Head of caudate nucleus (tissue), 42 donors: ENCODE measurements at regions not wholly inside any gene's neighbourhood (a gene's known extent, or its start where the extent isn't known, plus 50 kb on each side); places are given as distances from the start of the nearest gene placed in this dataset.

Experiments
- DNase-seq, 42 donors: peaks; one replicate each; pipeline versions ENCODE4 v3.0.0 to v3.0.0-alpha.2; 2020 to 2021; ENCODE audit warnings: mixed read lengths in 7 of 42
- intact Hi-C: fragments of 100-400 bp; cut with DNase I; formaldehyde crosslinking; loops from one replicate; pipeline ENCODE4 v1.15.0; 2022

DNA sequence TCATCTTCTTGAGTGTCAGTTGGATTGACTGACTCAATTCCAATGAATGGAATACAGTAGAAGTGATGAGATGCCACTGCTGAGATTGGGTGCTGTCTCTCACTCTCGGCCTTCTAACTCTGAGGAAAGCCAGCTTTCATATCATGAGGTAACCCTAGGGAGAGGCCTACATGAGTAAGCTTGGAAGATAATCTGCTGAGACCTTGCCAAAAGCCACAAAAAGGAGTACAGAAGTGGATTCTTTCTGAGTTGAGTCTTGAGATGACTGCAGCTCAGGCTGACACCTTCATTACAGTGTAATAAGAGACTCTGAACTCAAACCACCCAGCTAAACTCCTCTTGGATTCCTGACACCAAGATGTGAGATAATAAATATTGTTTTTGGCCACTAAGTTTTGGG, 537.4 kb upstream of the MAGEB18 start:
- intact Hi-C loops = no loop called here
- no peak for DNase-seq

DNA sequence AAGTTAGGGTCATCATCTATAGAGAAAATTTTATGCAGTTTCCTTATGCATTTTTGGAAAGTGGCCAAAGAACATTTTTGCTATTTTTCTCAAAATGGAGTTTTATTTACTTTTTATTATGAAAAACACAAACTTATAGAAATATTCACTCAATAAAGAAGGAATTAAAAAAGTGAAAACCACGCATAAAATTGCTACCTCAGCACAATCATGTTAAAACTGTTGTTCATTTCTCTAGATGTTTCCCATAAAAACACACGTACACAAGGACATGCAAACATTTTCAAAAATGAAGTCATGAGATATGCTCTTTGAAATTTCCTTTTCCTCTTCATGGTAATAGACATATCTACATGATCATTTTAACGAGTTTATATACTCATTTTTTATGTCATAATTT, 536.8 kb upstream of the MAGEB18 start:
- intact Hi-C loops = no loop called here
- no peak for DNase-seq

DNA sequence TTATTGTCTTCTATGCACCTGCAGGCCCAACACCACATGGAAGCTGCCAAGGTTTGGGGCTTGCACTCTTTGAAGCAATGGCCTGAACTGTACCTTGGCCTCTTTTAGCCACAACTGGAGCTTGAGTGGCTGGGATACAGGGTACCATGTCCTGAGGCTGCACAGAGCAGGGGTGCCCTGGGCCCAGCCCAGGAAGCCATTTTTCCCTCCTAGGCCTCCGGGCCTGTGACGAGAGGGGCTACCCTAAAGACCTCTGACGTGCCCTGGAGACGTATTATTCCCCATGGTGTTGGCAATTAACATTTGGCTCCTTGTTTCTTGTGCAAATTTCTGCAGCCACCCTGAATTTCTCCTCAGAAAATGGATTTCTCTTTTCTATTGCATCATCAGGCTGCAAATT, 519.9 kb upstream of the MAGEB18 start:
- DNase-seq = no peak
- intact Hi-C loops = no loop called here

DNA sequence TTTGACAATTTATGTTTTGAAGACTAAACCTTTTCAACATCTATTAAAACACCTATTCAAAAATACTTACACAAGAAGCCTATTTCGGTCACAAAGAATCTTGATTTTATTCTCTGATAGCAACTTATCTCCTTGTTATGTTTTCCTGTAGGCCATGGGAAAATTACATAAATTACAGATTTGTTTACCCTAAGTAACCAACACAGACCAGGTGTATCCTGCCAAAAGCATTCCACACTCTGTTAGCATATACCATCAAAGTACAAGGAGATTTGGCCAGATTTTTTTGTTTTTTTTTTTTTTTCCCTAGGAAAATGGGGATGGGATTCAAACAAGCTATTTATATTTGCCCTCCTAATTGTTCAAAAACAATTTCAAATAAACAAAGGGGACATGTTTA, 497.9 kb upstream of the MAGEB18 start:
- intact Hi-C loops = no loop called here
- no peak for DNase-seq

DNA sequence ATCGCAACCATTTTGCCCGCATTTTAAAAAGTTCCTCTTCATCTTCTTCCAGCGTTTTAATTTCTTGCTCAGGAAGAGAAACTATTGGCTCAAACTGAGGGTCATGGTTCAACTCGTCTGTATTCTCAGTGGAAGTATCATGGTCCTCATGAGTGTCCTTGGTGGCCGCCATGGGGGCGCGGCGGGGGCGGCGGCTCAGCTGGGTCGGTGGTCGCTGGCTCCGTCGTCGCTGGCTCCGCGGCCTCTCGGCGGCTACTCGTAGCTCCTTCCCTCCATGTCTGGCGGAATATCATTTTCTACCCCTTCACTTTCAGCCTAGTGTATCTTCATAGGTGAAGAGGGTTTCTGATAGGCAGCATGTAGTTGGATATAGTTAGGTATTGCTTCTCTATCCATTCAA, 492.0 kb upstream of the MAGEB18 start:
- intact Hi-C loops = no loop called here

DNA sequence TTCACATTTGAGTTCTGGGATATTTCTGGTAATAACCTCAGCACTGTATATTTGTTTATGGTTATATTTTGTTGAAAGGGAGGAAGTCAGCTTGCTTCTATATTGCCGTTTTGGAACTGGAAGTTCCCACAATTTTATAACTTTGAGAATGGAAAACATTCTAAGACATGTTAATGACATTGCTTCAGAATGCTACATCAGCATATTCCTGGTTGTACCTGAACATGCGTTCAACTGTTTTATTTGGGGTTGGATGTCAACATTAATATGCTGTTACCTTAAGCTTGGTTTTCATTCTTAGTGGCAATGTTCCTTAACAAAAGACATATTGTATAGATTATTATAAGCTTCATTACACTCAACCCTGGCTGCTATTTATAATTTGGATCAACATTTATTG, 489.4 kb upstream of the MAGEB18 start:
- intact Hi-C loops = no loop called here
- DNase-seq = no peak

More for the DNA sequence above, 492.0 kb upstream of the MAGEB18 start:
- no peak for DNase-seq

DNA sequence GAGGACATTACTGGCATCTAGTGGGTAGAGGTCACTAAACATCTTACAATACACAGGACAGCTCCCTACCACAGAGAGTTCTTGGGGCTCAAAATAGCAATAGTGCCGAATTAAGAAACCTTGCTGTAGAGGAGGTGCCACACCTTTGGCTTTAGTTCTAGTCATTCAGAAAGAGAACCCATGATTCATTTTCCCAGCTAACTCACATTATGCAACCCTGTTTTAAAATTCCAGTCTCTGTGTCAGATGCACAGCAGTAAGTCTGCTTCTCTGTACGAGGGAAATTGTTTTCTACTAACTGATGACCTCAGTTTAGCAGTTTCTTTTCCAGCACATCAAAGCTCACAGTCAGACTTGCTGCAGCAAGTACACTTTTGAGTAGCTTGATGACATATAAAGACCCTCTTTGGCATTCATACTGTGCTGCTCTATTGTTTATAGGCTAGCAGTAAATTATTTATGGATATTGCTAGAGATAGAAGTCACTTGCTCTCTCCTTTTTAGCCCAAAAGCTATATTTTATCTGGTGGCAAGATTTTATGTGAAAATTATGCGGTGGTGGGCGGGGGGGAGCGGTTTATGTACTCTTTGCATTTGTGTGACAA, 487.8 kb upstream of the MAGEB18 start:
- intact Hi-C loops = no loop called here
- DNase-seq = peak in 4 of 42 donors; percentile 1 to 35 (median 15)

DNA sequence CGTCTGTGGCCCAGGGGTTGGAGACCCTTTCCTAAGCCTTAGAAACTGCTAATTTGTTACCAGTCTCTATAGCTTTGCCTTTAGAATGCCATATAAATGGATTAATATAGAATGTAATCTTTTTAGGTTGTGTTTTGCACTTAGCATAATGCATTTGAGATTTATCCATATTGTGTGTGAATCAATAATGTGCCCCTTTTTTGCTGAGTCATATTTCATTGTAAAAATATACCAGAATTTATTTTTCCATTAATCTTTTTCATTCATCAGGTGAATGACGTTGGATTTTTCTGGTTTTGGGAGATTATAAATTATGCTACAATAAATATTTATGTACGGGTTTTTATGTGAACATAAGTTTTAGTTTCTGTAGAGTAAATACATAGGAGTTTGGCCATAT, 478.8 kb upstream of the MAGEB18 start:
- intact Hi-C loops = no loop called here
- DNase-seq = no peak

DNA sequence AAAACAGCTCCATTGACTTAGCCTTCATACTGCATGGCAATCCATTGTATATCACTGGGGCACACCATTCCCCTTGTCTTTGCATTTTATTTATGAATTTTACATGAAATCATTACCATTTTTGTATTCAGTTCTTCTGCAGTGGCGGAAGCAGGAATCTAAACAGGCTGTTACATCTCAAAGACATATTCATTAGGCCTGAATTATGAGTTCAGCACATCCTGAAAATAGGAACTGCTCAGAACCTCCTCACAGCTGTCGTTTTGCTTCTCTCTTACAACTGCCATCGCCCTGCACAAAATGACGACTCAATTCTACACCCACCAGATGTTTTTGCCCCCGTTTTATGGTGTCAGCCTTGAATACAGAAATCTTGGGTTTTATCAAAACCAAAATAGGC, 474.4 kb upstream of the MAGEB18 start:
- intact Hi-C loops = no loop called here
- peak in 16 of 42 donors; percentile 0 to 49 (median 13) for DNase-seq

DNA sequence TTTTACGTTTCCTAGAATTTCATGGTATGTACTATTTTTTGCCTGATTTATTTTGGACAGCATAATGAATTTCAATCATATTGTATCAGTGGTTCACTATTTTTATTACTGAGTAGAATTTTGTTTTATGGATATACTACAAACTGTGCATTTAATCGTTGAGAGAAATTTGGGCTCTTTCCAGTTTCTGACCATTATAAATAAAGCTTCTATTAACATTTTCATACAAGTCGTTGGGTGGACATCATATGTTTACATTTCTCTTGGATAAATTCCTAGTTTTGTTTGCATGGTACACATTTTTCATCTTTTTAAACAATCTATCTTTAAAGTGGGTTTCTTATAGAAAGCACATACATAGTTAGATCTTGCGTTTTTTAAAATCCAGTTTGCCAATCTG, 472.7 kb upstream of the MAGEB18 start:
- DNase-seq = no peak
- intact Hi-C loops = no loop called here

DNA sequence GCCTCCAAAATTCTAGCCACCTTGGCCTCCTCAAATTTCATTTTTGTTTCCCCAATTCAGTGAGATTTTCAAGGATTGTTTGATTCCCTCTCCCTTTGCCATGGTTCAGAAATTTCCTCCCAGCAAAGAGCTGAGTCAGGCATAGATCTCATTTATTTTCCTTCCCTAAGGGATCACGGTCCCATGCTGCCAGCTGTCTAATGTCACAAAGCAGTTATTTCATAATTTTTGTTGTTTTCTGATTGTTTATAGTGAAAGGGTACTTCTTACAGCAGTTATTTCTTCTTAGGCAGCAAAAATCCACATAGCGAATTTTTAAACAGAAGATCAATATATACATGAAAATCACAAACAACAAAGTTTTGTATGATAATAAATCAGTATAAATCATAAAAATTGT, 470.5 kb upstream of the MAGEB18 start:
- intact Hi-C loops = no loop called here
- DNase-seq = no peak

DNA sequence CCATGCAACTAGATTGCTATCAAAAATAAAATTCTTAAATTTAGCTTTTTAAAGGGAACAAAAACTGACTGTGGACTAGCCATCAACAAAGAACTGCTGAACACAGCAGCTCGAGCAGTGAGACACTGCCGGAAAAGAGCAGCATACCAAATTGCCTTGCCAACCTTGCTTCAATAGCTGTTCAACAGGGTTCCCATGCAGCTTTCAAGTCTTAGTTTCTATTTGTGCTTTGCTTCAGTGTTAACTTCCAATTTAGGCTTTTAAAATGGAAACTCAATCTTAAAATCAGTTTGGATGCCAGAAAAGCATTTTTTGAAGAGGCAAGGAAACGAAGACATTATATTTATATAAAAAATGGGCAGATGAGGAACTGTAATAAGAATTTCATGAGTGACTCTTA, 463.4 kb upstream of the MAGEB18 start:
- DNase-seq = peak in 2 of 42 donors; percentile 7 to 15
- intact Hi-C loops = no loop called here

DNA sequence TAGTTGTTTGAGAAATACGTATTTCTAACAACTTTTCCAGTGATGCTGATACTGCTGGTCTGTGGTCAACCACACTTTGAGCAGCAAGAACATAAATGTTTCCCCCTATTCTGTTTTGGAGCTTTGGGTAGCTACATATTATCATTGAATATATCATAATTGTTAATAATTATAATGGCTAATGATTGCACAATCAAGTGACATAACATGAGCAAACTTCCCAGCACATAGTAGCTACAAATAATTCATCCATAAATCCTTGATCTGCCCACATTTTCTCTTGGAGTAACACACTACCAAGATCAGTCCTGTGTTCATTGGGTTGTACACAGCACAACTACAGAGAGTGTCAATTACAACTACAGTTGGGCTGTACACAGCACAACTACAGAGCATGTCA, 436.3 kb upstream of the MAGEB18 start:
- no peak for DNase-seq
- intact Hi-C loops = no loop called here

DNA sequence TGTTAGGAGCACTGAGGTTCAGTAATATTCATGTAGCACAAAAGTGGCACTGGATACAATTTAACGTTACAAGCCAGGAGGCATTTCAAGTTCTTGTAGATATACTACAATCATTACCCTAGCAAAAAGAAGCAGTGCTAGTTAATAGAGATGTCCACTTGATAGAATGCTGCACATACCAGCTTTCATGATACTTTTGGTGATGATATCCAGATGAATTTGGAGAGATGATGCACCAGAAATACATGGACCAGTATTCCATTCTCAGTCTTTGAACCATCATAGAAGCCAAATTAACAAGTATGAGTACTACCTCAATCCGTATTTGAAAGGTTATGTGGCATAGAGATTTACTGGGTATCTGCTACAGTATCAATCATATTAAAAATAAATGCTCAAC, 421.0 kb upstream of the MAGEB18 start:
- DNase-seq = no peak
- intact Hi-C loops = no loop called here

DNA sequence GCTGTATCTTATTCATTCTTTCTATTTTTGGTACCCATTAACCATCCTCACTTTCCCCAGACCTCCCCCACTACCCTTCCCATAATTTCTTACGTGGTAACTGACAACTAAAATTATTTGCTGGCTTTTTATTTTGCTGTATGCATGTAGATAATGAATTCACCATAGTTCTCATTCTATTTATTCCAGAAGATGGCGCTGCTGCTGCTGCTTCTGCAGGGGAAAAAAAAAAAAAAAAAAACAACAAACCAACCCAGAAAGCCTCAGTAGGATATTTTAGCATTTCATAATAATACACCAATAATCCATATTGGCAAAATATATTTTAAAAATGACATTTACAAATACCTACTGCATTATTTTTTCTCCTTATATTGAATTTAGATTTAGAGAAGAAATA, 416.6 kb upstream of the MAGEB18 start:
- intact Hi-C loops = no loop called here

DNA sequence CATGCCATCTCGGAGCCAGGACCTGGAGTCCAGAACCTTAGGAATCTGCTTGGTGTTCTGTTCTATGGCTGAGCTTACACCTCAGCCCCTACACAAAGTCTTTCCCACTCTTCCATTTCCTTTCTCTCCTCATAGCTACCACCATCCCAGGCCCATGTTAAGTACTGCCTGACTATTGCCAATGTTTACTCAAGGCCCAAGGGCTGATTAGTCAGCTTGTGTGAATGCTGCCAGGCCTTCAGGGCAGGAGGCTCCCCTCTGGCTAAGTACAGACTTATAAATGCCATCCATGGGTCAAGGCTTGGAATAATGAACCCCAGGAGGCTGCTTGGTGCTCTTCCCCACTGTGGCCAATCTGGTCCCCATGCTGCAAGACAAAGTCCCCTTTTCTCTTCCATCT, 411.6 kb upstream of the MAGEB18 start:
- DNase-seq = no peak
- intact Hi-C loops = no loop called here

More for the DNA sequence above, 416.6 kb upstream of the MAGEB18 start:
- no peak for DNase-seq

DNA sequence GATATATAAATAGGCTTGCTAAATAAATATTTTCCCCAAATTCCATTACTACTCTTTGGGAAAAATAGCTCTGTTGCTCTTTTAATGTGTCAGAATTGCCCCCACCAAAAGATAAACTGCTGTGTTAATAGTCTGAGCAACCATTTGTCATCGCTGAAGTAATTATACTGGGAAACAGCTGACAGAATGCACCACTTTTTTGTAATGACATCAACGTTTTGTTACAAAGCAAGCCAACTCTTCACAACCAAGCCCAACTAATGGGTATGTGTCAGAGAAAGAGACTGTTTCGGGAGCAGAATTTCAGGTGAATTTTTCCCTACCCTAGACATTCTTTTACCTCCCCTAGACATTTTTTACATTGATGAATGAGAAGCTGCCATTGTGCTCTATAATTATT, 405.0 kb upstream of the MAGEB18 start:
- DNase-seq = no peak
- intact Hi-C loops = no loop called here

DNA sequence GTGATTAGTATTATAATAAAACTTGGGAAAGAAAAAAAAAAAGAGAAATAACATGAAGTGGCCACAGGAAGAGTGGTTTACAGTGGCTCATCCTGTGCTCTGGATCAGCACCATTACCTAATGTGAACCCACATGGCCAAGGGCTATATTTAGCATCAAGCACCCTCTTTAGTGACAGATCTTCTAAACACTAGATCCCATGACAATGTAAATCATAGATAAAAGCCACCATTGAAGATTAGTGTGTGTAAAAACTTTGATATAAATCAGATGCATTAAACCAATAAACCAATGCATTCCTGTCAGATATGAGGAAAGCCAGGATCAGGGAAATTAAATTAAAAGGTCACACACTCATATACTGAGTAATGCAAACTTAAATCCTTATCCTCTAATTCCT, 400.6 kb upstream of the MAGEB18 start:
- intact Hi-C loops = no loop called here

DNA sequence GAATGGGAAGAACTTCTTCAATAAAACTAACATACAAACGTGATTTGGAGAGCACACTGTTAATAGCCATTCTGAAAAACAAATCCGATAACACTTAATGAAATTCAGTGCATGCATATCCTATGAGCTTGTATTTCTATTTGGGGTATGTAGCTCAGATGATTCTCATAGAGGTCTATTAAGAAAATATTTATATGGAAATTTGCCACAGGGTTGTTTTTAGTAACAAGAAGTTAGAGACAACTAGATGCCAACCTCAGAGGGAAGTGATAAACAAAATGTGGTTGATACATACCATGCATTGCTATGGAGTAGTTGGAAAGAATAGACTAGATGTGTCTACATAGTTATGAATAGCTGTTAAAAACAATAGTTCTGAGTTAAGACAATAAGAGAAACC, 395.8 kb upstream of the MAGEB18 start:
- intact Hi-C loops = no loop called here
- no peak for DNase-seq

More for the DNA sequence above, 400.6 kb upstream of the MAGEB18 start:
- no peak for DNase-seq

DNA sequence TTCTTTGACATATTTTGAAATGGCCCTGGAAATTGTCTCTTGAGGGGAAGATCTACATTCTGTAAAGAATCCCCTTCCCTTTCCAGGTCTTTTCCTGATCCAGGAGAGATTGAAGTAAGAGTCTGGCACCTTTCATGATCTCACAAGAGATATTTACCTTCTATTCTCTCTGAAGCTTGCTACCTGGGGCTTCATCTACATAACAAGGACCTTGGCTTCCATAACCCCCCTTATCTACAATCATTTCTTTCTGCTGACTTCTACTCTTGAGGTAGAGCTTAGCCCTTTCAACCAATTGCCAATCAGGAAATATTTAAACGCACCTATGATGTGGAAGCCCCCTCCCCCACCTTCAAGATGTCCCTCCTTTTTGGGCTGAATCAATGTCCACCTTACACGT, 383.7 kb upstream of the MAGEB18 start:
- intact Hi-C loops = no loop called here
- DNase-seq = no peak

DNA sequence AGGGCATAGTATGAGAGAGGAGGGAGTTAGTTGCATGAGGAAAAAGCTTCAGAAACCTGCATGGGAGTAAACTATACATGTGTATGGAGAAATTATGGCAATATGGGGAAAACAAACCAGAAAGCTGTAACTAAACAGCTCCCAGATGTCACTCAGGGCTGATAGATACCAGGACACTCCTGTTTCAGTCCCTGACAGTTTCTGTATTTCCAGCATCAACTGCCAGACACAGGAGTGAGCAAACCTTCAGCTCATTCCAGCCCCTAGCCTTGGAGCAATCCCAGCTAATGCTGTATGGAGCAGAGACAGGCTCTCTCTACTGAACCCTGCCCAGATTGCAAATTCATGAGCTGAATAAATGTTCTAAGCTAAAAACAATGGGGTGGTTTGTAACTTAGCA, 382.9 kb upstream of the MAGEB18 start:
- intact Hi-C loops = no loop called here
- no peak for DNase-seq

DNA sequence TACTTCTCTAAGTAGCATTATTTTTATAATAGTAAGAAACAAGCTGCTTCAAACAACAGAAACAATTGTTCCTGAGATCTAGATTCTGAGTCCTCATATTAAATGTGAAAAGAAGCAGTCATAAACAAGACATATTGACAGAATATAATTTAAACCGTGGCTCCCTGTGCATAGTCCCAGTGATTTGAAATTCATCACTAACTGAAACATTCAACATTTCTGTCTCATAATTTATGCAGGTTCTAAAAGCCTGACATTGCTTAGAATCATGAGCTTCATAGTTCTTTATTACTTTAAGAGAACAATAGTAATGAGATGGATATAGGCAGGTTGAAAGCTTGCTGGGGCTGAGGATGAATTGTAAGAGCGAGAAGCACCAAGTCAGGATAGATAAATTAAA, 375.5 kb upstream of the MAGEB18 start:
- intact Hi-C loops = no loop called here

More for the DNA sequence above, 375.5 kb upstream of the MAGEB18 start:
- DNase-seq = no peak
